KMS-11 (cell line): ENCODE measurements at regions not wholly inside any gene's neighbourhood (a gene's known extent, or its start where the extent isn't known, plus 50 kb on each side); places are given as distances from the start of the nearest gene placed in this dataset.

Experiments
- H2AFZ ChIP-seq: fragments of 200-600 bp; sonication (generic); 2 replicates; pipeline ENCODE4 v1.6.1; 2016; ENCODE audit warnings: antibody characterized with exemption, mixed run types, low read depth
- H3K27ac ChIP-seq: fragments of 200-600 bp; sonication (generic); 2 replicates; pipeline ENCODE4 v1.6.1; 2016; ENCODE audit warnings: mild to moderate bottlenecking, mixed run types
- H3K27me3 ChIP-seq: fragments of 200-600 bp; sonication (generic); 2 replicates; pipeline ENCODE4 v1.6.1; 2017; ENCODE audit warnings: mild to moderate bottlenecking, low read depth, mixed run types, moderate library complexity; ENCODE audit not compliant: insufficient read depth
- H3K36me3 ChIP-seq: fragments of 200-600 bp; sonication (generic); 2 replicates; pipeline ENCODE4 v1.6.1; 2017; ENCODE audit warnings: mild to moderate bottlenecking, mixed run types; ENCODE audit not compliant: insufficient read depth
- H3K4me1 ChIP-seq: fragments of 200-600 bp; sonication (generic); 2 replicates; pipeline ENCODE4 v1.6.1; 2016; ENCODE audit warnings: mild to moderate bottlenecking, low read depth, mixed run types; ENCODE audit not compliant: poor library complexity, severe bottlenecking
- H3K4me2 ChIP-seq: fragments of 200-600 bp; sonication (generic); 2 replicates; pipeline ENCODE4 v1.7.0; 2016; ENCODE audit warnings: mild to moderate bottlenecking, mixed run types
- H3K4me3 ChIP-seq: fragments of 200-600 bp; sonication (generic); IDR thresholded peaks from 2 replicates; pipeline ENCODE4 v1.6.1; 2017; ENCODE audit warnings: low read depth, low read length, mixed read lengths; ENCODE audit not compliant: insufficient read depth
- H3K79me2 ChIP-seq: fragments of 200-600 bp; sonication (generic); 2 replicates; pipeline ENCODE4 v1.6.1; 2016; ENCODE audit warnings: low read depth, mixed run types; ENCODE audit not compliant: insufficient read depth
- H3K9ac ChIP-seq: fragments of 200-600 bp; sonication (generic); 2 replicates; pipeline ENCODE4 v1.6.1; 2016; ENCODE audit warnings: mild to moderate bottlenecking, mixed run types
- H4K20me1 ChIP-seq: fragments of 200-600 bp; sonication (generic); 2 replicates; pipeline ENCODE4 v1.6.1; 2016; ENCODE audit warnings: mild to moderate bottlenecking, mixed run types; ENCODE audit not compliant: insufficient read depth
- TF ChIP-seq, protein P1 (sequence below): fragments of 200-600 bp; sonication (generic); conservative IDR thresholded peaks from 2 replicates; pipeline ENCODE4 v1.6.1; 2017; ENCODE audit warnings: low read depth, mild to moderate bottlenecking, antibody characterized with exemption, low read length, moderate library complexity, mixed read lengths

DNA sequence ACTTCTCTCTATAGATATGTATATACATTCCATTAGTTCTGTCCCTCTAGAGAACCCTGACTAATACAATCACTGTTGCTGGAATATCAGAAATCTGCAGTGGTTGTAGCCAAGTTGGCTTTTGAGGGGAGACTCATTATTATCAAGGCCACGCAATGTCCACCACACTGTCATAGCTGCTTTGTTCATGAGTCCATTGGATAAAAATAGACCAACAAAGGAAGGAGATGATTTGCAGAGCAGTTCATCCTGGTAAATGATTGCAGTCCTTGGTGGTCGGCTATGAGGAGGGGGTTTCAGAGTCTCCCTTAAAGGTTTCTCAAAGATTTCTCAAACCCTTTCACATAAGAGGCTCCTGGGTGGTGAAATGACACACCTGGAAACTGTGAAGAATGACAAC is 192.8 kb upstream of the ANKH start:
- Histone ChIP-seq H3K4me1 (no peaks in the 10 kb centered on the region), H3K4me3 (no peak overlapping the region), H3K27ac (no peak overlapping the region), H2AFZ (no peak overlapping the region), H3K4me2 (no peak overlapping the region), H3K27me3 (no peaks in the 10 kb centered on the region), H4K20me1 (no peaks in the 10 kb centered on the region), H3K79me2 (no peaks in the 10 kb centered on the region), H3K36me3 (no peaks in the 10 kb centered on the region), H3K9ac (no peak overlapping the region)
- TF ChIP-seq, protein P1, sequence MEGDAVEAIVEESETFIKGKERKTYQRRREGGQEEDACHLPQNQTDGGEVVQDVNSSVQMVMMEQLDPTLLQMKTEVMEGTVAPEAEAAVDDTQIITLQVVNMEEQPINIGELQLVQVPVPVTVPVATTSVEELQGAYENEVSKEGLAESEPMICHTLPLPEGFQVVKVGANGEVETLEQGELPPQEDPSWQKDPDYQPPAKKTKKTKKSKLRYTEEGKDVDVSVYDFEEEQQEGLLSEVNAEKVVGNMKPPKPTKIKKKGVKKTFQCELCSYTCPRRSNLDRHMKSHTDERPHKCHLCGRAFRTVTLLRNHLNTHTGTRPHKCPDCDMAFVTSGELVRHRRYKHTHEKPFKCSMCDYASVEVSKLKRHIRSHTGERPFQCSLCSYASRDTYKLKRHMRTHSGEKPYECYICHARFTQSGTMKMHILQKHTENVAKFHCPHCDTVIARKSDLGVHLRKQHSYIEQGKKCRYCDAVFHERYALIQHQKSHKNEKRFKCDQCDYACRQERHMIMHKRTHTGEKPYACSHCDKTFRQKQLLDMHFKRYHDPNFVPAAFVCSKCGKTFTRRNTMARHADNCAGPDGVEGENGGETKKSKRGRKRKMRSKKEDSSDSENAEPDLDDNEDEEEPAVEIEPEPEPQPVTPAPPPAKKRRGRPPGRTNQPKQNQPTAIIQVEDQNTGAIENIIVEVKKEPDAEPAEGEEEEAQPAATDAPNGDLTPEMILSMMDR = no peak

DNA sequence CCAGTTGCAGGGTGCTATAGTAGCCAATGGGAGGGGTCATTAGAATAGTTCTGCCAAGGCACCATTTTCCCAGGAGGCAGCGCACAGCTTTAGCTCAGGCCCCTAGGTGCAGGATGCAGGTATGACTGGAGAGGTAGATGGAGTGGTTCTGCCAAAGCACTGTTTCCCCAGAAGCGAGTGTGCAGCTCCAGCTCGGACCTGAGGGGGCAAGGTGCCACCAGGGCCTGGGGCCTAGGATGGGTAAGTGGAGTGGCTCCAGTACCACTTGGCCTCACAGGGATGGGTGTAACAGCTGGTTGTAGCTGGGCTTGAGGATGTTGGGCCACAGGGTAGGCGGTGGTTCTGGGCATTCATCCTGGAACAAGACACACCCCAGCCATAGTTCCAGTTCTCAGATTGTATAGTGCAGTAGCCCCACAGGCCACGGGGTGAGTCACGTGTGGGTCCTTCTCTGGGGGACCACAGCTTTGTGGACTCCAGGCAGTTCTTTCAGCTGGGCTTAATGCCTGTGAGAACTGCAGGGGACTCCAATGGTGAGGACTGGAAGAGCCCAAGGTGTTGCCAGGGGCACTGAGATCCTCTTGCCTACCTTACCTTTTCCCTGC is 185.5 kb upstream of the ANKH start:
- Histone ChIP-seq H3K4me2 (no peak overlapping the region), H2AFZ (no peak overlapping the region), H3K27ac (no peak overlapping the region), H3K9ac (no peak overlapping the region), H4K20me1 (no peaks in the 10 kb centered on the region), H3K79me2 (no peaks in the 10 kb centered on the region), H3K4me3 (no peak overlapping the region), H3K4me1 (no peaks in the 10 kb centered on the region), H3K36me3 (no peaks in the 10 kb centered on the region), H3K27me3 (no peaks in the 10 kb centered on the region)
- TF ChIP-seq, protein P1 = no peak

- Histone ChIP-seq H3K27ac (no peak overlapping the region), H3K36me3 (no peaks in the 10 kb centered on the region), H3K4me2 (0 out of 2 replicates have a peak overlapping the region, but pooled peaks have one; percentile 5), H4K20me1 (no peaks in the 10 kb centered on the region), H3K27me3 (no peaks in the 10 kb centered on the region), H3K4me3 (no peak overlapping the region), H3K9ac (no peak overlapping the region), H2AFZ (peak overlapping the region; percentile 4; the same call in 1 of the 2 replicates), H3K79me2 (no peaks in the 10 kb centered on the region), H3K4me1 (peaks cover 16% of the 10 kb centered on the region)
- TF ChIP-seq, protein P1 = no peak
Observed at GRCh38 chr5:15044521-15044920, 172.9 kb upstream of the ANKH start.

- Histone ChIP-seq H3K27ac (no peak overlapping the region), H4K20me1 (no peaks in the 10 kb centered on the region), H3K36me3 (no peaks in the 10 kb centered on the region), H3K4me1 (peaks cover 4% of the 10 kb centered on the region), H3K79me2 (no peaks in the 10 kb centered on the region), H3K27me3 (no peaks in the 10 kb centered on the region), H3K4me2 (no peak overlapping the region), H3K9ac (no peak overlapping the region), H2AFZ (no peak overlapping the region), H3K4me3 (no peak overlapping the region)
- TF ChIP-seq, protein P1 = no peak
Observed at GRCh38 chr5:15037247-15037908, 165.8 kb upstream of the ANKH start.
